HepG2 (cell line): ENCODE measurements at regions not wholly inside any gene's neighbourhood (a gene's known extent, or its start where the extent isn't known, plus 50 kb on each side); places are given as distances from the start of the nearest gene placed in this dataset.

ENCODE experiments used
- CTCF ChIP-seq: sonication (generic); formaldehyde crosslinking; IDR thresholded peaks from 2 replicates; pipeline ENCODE4 v1.5.0; 2020; ENCODE audit warnings: mild to moderate bottlenecking, missing genetic modification reagents, moderate library complexity
- EHMT2 ChIP-seq: fragments of 200-600 bp; sonication (generic); IDR thresholded peaks from 2 replicates; pipeline ENCODE4 v1.7.0; 2017; ENCODE audit warnings: antibody characterized with exemption, low read depth, low read length, borderline replicate concordance
- EP300 ChIP-seq, 3 experiments: sonication (generic) in 1 of 3; formaldehyde crosslinking in 1 of 3; IDR thresholded peaks; 2 replicates each; pipeline versions ENCODE4 v1.5.1 to v1.6.1; 2011 to 2020; ENCODE audit warnings: low read depth in 2 of 3, low read length in 2 of 3, borderline replicate concordance in 1 of 3, improper control_type of control experiment in 1 of 3, mild to moderate bottlenecking in 1 of 3, missing genetic modification reagents in 1 of 3, moderate library complexity in 1 of 3
- HDAC1 ChIP-seq: sonication (generic); formaldehyde crosslinking; IDR thresholded peaks from 2 replicates; pipeline ENCODE4 v1.5.1; 2020; ENCODE audit warnings: mild to moderate bottlenecking, missing genetic modification reagents
- PTBP1 ChIP-seq: fragments of 200-400 bp; formaldehyde crosslinking; IDR thresholded peaks from 2 replicates; pipeline ENCODE4 v1.6.1; 2018; ENCODE audit warnings: low read length, low read depth; ENCODE audit not compliant: poor library complexity, severe bottlenecking
- TAF15 ChIP-seq: fragments of 200-400 bp; formaldehyde crosslinking; IDR thresholded peaks from one replicate; pipeline ENCODE4 v1.6.1; 2018; ENCODE audit warnings: mild to moderate bottlenecking, low read depth, low read length; ENCODE audit not compliant: poor library complexity, severe bottlenecking
- ZNF431 ChIP-seq: sonication (generic); formaldehyde crosslinking; IDR thresholded peaks from 2 replicates; pipeline ENCODE4 v1.9.0; 2022; ENCODE audit warnings: missing genetic modification reagents, low read depth, mild to moderate bottlenecking, borderline replicate concordance

- TF ChIP-seq HDAC1 (no peak), EP300 (IDR thresholded peaks at IDR 0.05; ENCODE audit: low read depth in 2 of 2, low read length in 2 of 2) (no peak), EP300 (CRISPR knock-in tag; IDR thresholded peaks at IDR 0.05; ENCODE audit: borderline replicate concordance) (no peak), ZNF431 (CRISPR knock-in tag) (no peak), CTCF (CRISPR knock-in tag) (no peak), TAF15 (no peak), EHMT2 (no peak), PTBP1 (no peak)
These were observed 67.4 kb upstream of the FNDC3B start for GRCh38 chr3:171971919-171972514.
